ENCODE measurements at regions not wholly inside any gene's neighbourhood (a gene's known extent, or its start where the extent isn't known, plus 50 kb on each side); places are given as distances from the start of the nearest gene placed in this dataset.

DNA sequence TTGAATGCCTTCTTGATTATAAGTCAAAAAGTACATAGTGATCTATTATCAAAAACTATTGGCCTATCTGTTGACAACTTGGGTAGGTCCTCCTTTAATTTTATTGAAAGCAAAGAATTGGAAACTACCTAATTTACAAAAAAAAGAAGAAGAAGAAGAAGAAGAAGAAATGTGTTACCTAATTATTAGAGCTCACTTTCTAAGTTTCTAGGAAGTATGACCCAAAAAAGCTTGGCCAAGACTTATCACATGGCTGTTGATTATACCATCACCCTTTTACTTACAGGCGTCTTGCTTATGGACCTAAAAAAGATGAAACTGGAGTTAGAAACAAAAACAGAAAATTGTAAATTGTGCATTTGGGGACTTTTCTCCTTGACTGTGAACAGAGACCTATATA lies 81.8 kb upstream of the PIK3CG start:
- H3K79me1 ChIP-seq (ENCODE audit: insufficient read depth, low read depth, low read length, poor library complexity, severe bottlenecking) = no peaks in the 10 kb centered on the region
- H2BK120ac ChIP-seq (ENCODE audit: low read depth, low read length, poor library complexity, severe bottlenecking) = no peak overlapping the region
- TF ChIP-seq, protein P1, sequence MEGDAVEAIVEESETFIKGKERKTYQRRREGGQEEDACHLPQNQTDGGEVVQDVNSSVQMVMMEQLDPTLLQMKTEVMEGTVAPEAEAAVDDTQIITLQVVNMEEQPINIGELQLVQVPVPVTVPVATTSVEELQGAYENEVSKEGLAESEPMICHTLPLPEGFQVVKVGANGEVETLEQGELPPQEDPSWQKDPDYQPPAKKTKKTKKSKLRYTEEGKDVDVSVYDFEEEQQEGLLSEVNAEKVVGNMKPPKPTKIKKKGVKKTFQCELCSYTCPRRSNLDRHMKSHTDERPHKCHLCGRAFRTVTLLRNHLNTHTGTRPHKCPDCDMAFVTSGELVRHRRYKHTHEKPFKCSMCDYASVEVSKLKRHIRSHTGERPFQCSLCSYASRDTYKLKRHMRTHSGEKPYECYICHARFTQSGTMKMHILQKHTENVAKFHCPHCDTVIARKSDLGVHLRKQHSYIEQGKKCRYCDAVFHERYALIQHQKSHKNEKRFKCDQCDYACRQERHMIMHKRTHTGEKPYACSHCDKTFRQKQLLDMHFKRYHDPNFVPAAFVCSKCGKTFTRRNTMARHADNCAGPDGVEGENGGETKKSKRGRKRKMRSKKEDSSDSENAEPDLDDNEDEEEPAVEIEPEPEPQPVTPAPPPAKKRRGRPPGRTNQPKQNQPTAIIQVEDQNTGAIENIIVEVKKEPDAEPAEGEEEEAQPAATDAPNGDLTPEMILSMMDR (conservative IDR thresholded peaks at IDR 0.05) = no peak
- H2BK20ac ChIP-seq (ENCODE audit: low read depth, low read length, poor library complexity, severe bottlenecking) = no peak overlapping the region
- H2AFZ ChIP-seq (ENCODE audit: low read length) = no peak overlapping the region
- no peak overlapping the region for H2AK5ac ChIP-seq (ENCODE audit: insufficient read length, low read length)
- no peak overlapping the region for H4K5ac ChIP-seq (ENCODE audit: insufficient read length, low read depth, low read length)
- no peak overlapping the region for H2BK5ac ChIP-seq (ENCODE audit: insufficient read length, low read length)
- H3K36me3 Mint-ChIP-seq (ENCODE audit: insufficient read depth in 1 of 3, low read depth in 3 of 3) = no peaks in the 10 kb centered on the region
- H3K23ac ChIP-seq (ENCODE audit: insufficient read length, low read depth, low read length) = no peak overlapping the region
- WGBS (ENCODE audit: extremely low coverage, insufficient read length, low lambda C conversion rate) = no CpG with 5 or more reads among the region's 1 CpG
- no peak overlapping the region for H3K27ac ChIP-seq (ENCODE audit: insufficient read length, low read depth, low read length)
- H3K27ac Mint-ChIP-seq = no peak overlapping the region
- peaks cover 15% of the 10 kb centered on the region in 2 experiments for H3K4me1 Mint-ChIP-seq
- H3K27me3 ChIP-seq (ENCODE audit: insufficient read depth, low read length) = no peaks in the 10 kb centered on the region
- no peak for DNase-seq
- no peak overlapping the region for H3K18ac ChIP-seq (ENCODE audit: insufficient read length, low read depth, low read length)
- H3K56ac ChIP-seq (ENCODE audit: insufficient read length, low read depth, low read length) = no peak overlapping the region
- H3K4me3 Mint-ChIP-seq = no peak overlapping the region
- no peak overlapping the region for H2BK15ac ChIP-seq (ENCODE audit: low read depth, low read length)
- no peak overlapping the region for H2BK12ac ChIP-seq (ENCODE audit: insufficient read length, low read depth, low read length)
- H3K14ac ChIP-seq (ENCODE audit: insufficient read depth, low read length) = no peak overlapping the region
- no peak overlapping the region for H3K4me2 ChIP-seq (ENCODE audit: insufficient read depth, insufficient read length, low read length)
- no peak overlapping the region for H3K4ac ChIP-seq (ENCODE audit: low read depth, low read length)
- no peaks in the 10 kb centered on the region for H3K27me3 Mint-ChIP-seq (ENCODE audit: low read depth)
- no peak overlapping the region for H3T11ph ChIP-seq (ENCODE audit: low read length)
- no peak overlapping the region for H3K9ac ChIP-seq (ENCODE audit: extremely low read depth, insufficient read length, low read length)
- no peak overlapping the region for H4K8ac ChIP-seq (replicated peaks; ENCODE audit: insufficient read length, low read depth, low read length)
- H4K20me1 ChIP-seq (ENCODE audit: control insufficient read depth, insufficient read depth, insufficient read length) = no peaks in the 10 kb centered on the region
- H3K9me3 Mint-ChIP-seq = no peaks in the 10 kb centered on the region
- H3K4me1 ChIP-seq (ENCODE audit: insufficient read depth, low read length) = no peaks in the 10 kb centered on the region
- no peaks in the 10 kb centered on the region for H3K23me2 ChIP-seq (ENCODE audit: insufficient read length, low read depth, low read length, poor library complexity, severe bottlenecking)
- H3K79me2 ChIP-seq (ENCODE audit: insufficient read depth, low read length) = no peaks in the 10 kb centered on the region
- H4K91ac ChIP-seq (ENCODE audit: insufficient read length, low read depth, low read length) = no peak overlapping the region
- H3K9me3 ChIP-seq (ENCODE audit: control insufficient read depth, low read depth, low read length) = no peaks in the 10 kb centered on the region
